ENCODE measurements at regions not wholly inside any gene's neighbourhood (a gene's known extent, or its start where the extent isn't known, plus 50 kb on each side); places are given as distances from the start of the nearest gene placed in this dataset.

DNA sequence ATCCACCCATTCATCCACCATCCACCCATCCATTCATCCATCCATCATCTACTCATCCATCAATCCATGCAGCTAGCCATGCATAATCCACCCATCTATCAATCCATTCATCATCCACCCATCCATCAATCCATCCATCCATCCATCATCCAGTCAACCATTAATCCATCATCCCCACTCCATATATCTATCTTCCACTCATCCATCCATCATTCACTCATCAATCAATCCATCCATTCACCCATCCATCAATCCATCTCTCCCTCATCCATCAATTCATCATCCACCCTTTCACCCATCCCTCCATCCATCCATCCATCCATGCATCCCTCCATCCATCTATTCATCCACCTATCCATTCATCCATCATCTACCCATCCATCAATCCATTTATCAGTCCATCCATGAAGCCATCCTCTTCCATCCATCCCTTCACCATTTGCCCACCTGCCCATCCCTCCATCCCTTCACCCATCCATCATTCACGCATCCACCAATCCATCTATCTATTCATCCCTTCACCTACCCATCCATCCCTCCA is 689.4 kb downstream of the BRD1 start:
- H3K9ac ChIP-seq (ENCODE audit: low read depth in 1 of 2, low read length in 2 of 2) = no peak overlapping the region
- H3K9me3 ChIP-seq (ENCODE audit: control insufficient read depth in 2 of 2, low read length in 2 of 2) = no peaks in the 10 kb centered on the region
- no peaks in the 10 kb centered on the region for H3K36me3 ChIP-seq (ENCODE audit: control insufficient read depth in 2 of 2, insufficient read depth in 2 of 2, low read length in 2 of 2)
- no peaks in the 10 kb centered on the region for H3K4me1 ChIP-seq (ENCODE audit: control insufficient read depth in 2 of 2, insufficient read depth in 2 of 2, low read length in 2 of 2)
- no peak overlapping the region for H3K27ac ChIP-seq (ENCODE audit: low read depth in 2 of 2, low read length in 2 of 2)
- H3K4me3 ChIP-seq (ENCODE audit: low read length in 2 of 2) = no peak overlapping the region
- peaks cover 2 to 5% of the 10 kb centered on the region in 2 donors for H3K27me3 ChIP-seq (ENCODE audit: control insufficient read depth in 2 of 2, insufficient read depth in 2 of 2, low read length in 2 of 2)

- H3K4me3 ChIP-seq (ENCODE audit: low read length in 2 of 2) = no peak overlapping the region
- H3K4me1 ChIP-seq (ENCODE audit: control insufficient read depth in 2 of 2, insufficient read depth in 2 of 2, low read length in 2 of 2) = no peaks in the 10 kb centered on the region
- no peaks in the 10 kb centered on the region for H3K9me3 ChIP-seq (ENCODE audit: control insufficient read depth in 2 of 2, low read length in 2 of 2)
- no peak overlapping the region for H3K27ac ChIP-seq (ENCODE audit: low read depth in 2 of 2, low read length in 2 of 2)
- H3K27me3 ChIP-seq (ENCODE audit: control insufficient read depth in 2 of 2, insufficient read depth in 2 of 2, low read length in 2 of 2) = peaks cover 5% of the 10 kb centered on the region in 2 donors
- H3K36me3 ChIP-seq (ENCODE audit: control insufficient read depth in 2 of 2, insufficient read depth in 2 of 2, low read length in 2 of 2) = no peaks in the 10 kb centered on the region
- H3K9ac ChIP-seq (ENCODE audit: low read depth in 1 of 2, low read length in 2 of 2) = no peak overlapping the region
These were observed 690.4 kb downstream of the BRD1 start for GRCh38 chr22:49137206-49137840.

- Histone ChIP-seq H3K4me3 (ENCODE audit: low read length in 2 of 2) (no peak overlapping the region), H3K36me3 (ENCODE audit: control insufficient read depth in 2 of 2, insufficient read depth in 2 of 2, low read length in 2 of 2) (no peaks in the 10 kb centered on the region), H3K9ac (ENCODE audit: low read depth in 1 of 2, low read length in 2 of 2) (no peak overlapping the region), H3K4me1 (ENCODE audit: control insufficient read depth in 2 of 2, insufficient read depth in 2 of 2, low read length in 2 of 2) (no peaks in the 10 kb centered on the region), H3K27me3 (ENCODE audit: control insufficient read depth in 2 of 2, insufficient read depth in 2 of 2, low read length in 2 of 2) (peaks cover 7% of the 10 kb centered on the region in 2 donors), H3K9me3 (ENCODE audit: control insufficient read depth in 2 of 2, low read length in 2 of 2) (no peaks in the 10 kb centered on the region), H3K27ac (ENCODE audit: low read depth in 2 of 2, low read length in 2 of 2) (no peak overlapping the region)
These were observed 690.9 kb downstream of the BRD1 start for GRCh38 chr22:49136816-49137180.

- Histone ChIP-seq H3K27ac (ENCODE audit: low read depth in 2 of 2, low read length in 2 of 2) (no peak overlapping the region), H3K4me1 (ENCODE audit: control insufficient read depth in 2 of 2, insufficient read depth in 2 of 2, low read length in 2 of 2) (no peaks in the 10 kb centered on the region), H3K27me3 (ENCODE audit: control insufficient read depth in 2 of 2, insufficient read depth in 2 of 2, low read length in 2 of 2) (peaks cover 7 to 8% of the 10 kb centered on the region in 2 donors)
These were observed 691.4 kb downstream of the BRD1 start for GRCh38 chr22:49136041-49136815.

DNA sequence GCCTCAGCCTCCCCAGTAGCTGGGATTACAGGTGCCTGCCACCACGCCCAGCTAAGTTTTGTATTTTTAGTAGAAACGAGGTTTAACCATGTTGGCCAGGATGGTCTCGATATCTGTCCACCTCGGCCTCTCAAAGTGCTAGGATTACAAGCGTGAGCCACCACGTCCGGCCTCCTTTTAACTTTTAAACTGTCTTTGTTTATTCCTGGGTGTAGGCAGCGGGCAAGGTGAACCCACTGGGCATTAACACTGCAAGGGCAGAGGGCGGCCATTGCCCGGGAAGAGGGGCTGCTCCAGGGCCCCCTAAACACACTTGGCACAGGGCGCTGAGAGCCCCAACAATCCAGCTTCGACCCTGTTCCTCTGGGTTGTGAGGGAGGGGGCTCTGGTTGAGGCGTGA is 693.6 kb downstream of the BRD1 start:
- Histone ChIP-seq H3K27me3 (ENCODE audit: control insufficient read depth in 2 of 2, insufficient read depth in 2 of 2, low read length in 2 of 2) (peaks cover 7 to 8% of the 10 kb centered on the region in 2 donors), H3K4me1 (ENCODE audit: control insufficient read depth in 2 of 2, insufficient read depth in 2 of 2, low read length in 2 of 2) (no peaks in the 10 kb centered on the region), H3K4me3 (ENCODE audit: low read length in 2 of 2) (no peak overlapping the region), H3K27ac (ENCODE audit: low read depth in 2 of 2, low read length in 2 of 2) (no peak overlapping the region), H3K36me3 (ENCODE audit: control insufficient read depth in 2 of 2, insufficient read depth in 2 of 2, low read length in 2 of 2) (no peaks in the 10 kb centered on the region), H3K9ac (ENCODE audit: low read depth in 1 of 2, low read length in 2 of 2) (no peak overlapping the region), H3K9me3 (ENCODE audit: control insufficient read depth in 2 of 2, low read length in 2 of 2) (no peaks in the 10 kb centered on the region)

More at GRCh38 chr22:49136041-49136815, 691.4 kb downstream of the BRD1 start:
- Histone ChIP-seq H3K9ac (ENCODE audit: low read depth in 1 of 2, low read length in 2 of 2) (no peak overlapping the region), H3K4me3 (ENCODE audit: low read length in 2 of 2) (no peak overlapping the region), H3K9me3 (ENCODE audit: control insufficient read depth in 2 of 2, low read length in 2 of 2) (no peaks in the 10 kb centered on the region), H3K36me3 (ENCODE audit: control insufficient read depth in 2 of 2, insufficient read depth in 2 of 2, low read length in 2 of 2) (no peaks in the 10 kb centered on the region)

- no peaks in the 10 kb centered on the region for H3K36me3 ChIP-seq (ENCODE audit: control insufficient read depth in 2 of 2, insufficient read depth in 2 of 2, low read length in 2 of 2)
- H3K27me3 ChIP-seq (ENCODE audit: control insufficient read depth in 2 of 2, insufficient read depth in 2 of 2, low read length in 2 of 2) = peaks cover 7 to 8% of the 10 kb centered on the region in 2 donors
- H3K27ac ChIP-seq (ENCODE audit: low read depth in 2 of 2, low read length in 2 of 2) = no peak overlapping the region
- H3K9me3 ChIP-seq (ENCODE audit: control insufficient read depth in 2 of 2, low read length in 2 of 2) = no peaks in the 10 kb centered on the region
- no peak overlapping the region for H3K9ac ChIP-seq (ENCODE audit: low read depth in 1 of 2, low read length in 2 of 2)
- no peaks in the 10 kb centered on the region for H3K4me1 ChIP-seq (ENCODE audit: control insufficient read depth in 2 of 2, insufficient read depth in 2 of 2, low read length in 2 of 2)
- H3K4me3 ChIP-seq (ENCODE audit: low read length in 2 of 2) = no peak overlapping the region
These were observed 694.1 kb downstream of the BRD1 start for GRCh38 chr22:49133541-49133940.

GRCh38 chr22:49132009-49132408 is 695.7 kb downstream of the BRD1 start:
- Histone ChIP-seq H3K4me3 (ENCODE audit: low read length in 2 of 2) (no peak overlapping the region), H3K4me1 (ENCODE audit: control insufficient read depth in 2 of 2, insufficient read depth in 2 of 2, low read length in 2 of 2) (no peaks in the 10 kb centered on the region), H3K9ac (ENCODE audit: low read depth in 1 of 2, low read length in 2 of 2) (no peak overlapping the region), H3K27me3 (ENCODE audit: control insufficient read depth in 2 of 2, insufficient read depth in 2 of 2, low read length in 2 of 2) (peaks cover 7 to 8% of the 10 kb centered on the region in 2 donors), H3K9me3 (ENCODE audit: control insufficient read depth in 2 of 2, low read length in 2 of 2) (no peaks in the 10 kb centered on the region), H3K27ac (ENCODE audit: low read depth in 2 of 2, low read length in 2 of 2) (no peak overlapping the region), H3K36me3 (ENCODE audit: control insufficient read depth in 2 of 2, insufficient read depth in 2 of 2, low read length in 2 of 2) (no peaks in the 10 kb centered on the region)

GRCh38 chr22:49129736-49130135 is 697.9 kb downstream of the BRD1 start:
- Histone ChIP-seq H3K36me3 (ENCODE audit: control insufficient read depth in 2 of 2, insufficient read depth in 2 of 2, low read length in 2 of 2) (no peaks in the 10 kb centered on the region), H3K9ac (ENCODE audit: low read depth in 1 of 2, low read length in 2 of 2) (no peak overlapping the region), H3K27ac (ENCODE audit: low read depth in 2 of 2, low read length in 2 of 2) (no peak overlapping the region), H3K4me3 (ENCODE audit: low read length in 2 of 2) (no peak overlapping the region), H3K9me3 (ENCODE audit: control insufficient read depth in 2 of 2, low read length in 2 of 2) (no peaks in the 10 kb centered on the region), H3K4me1 (ENCODE audit: control insufficient read depth in 2 of 2, insufficient read depth in 2 of 2, low read length in 2 of 2) (no peaks in the 10 kb centered on the region), H3K27me3 (ENCODE audit: control insufficient read depth in 2 of 2, insufficient read depth in 2 of 2, low read length in 2 of 2) (peaks cover 3 to 7% of the 10 kb centered on the region in 2 donors)

GRCh38 chr22:49128874-49129273 is 698.8 kb downstream of the BRD1 start:
- H3K9ac ChIP-seq (ENCODE audit: low read depth in 1 of 2, low read length in 2 of 2) = no peak overlapping the region
- H3K4me3 ChIP-seq (ENCODE audit: low read length in 2 of 2) = no peak overlapping the region
- no peaks in the 10 kb centered on the region for H3K36me3 ChIP-seq (ENCODE audit: control insufficient read depth in 2 of 2, insufficient read depth in 2 of 2, low read length in 2 of 2)
- no peaks in the 10 kb centered on the region for H3K9me3 ChIP-seq (ENCODE audit: control insufficient read depth in 2 of 2, low read length in 2 of 2)
- peaks cover 3 to 7% of the 10 kb centered on the region in 2 donors for H3K27me3 ChIP-seq (ENCODE audit: control insufficient read depth in 2 of 2, insufficient read depth in 2 of 2, low read length in 2 of 2)
- H3K27ac ChIP-seq (ENCODE audit: low read depth in 2 of 2, low read length in 2 of 2) = no peak overlapping the region
- no peaks in the 10 kb centered on the region for H3K4me1 ChIP-seq (ENCODE audit: control insufficient read depth in 2 of 2, insufficient read depth in 2 of 2, low read length in 2 of 2)

DNA sequence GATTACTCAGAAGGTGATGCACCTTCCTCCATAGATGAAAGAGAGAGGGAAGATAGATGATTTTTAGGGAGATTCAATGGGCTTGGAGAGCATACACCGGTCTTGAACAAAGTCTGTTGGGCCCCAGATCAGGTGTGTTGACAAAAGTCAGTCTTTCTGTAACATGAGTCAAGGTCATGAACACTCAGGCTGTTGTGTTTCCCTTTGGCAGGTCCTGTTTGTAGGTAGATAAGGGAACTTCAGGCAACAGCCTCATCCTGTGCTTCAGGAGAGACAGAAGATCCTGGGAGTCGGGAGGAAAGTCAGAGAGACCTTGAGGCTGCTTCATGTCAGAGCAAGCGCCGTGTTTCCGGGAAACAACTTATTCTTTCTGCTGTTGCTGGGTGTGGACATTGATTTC is 703.1 kb downstream of the BRD1 start:
- Histone ChIP-seq H3K4me3 (ENCODE audit: low read length in 2 of 2) (no peak overlapping the region), H3K27ac (ENCODE audit: low read depth in 2 of 2, low read length in 2 of 2) (no peak overlapping the region), H3K9me3 (ENCODE audit: control insufficient read depth in 2 of 2, low read length in 2 of 2) (no peaks in the 10 kb centered on the region), H3K27me3 (ENCODE audit: control insufficient read depth in 2 of 2, insufficient read depth in 2 of 2, low read length in 2 of 2) (no peaks in the 10 kb centered on the region), H3K4me1 (ENCODE audit: control insufficient read depth in 2 of 2, insufficient read depth in 2 of 2, low read length in 2 of 2) (no peaks in the 10 kb centered on the region), H3K36me3 (ENCODE audit: control insufficient read depth in 2 of 2, insufficient read depth in 2 of 2, low read length in 2 of 2) (no peaks in the 10 kb centered on the region), H3K9ac (ENCODE audit: low read depth in 1 of 2, low read length in 2 of 2) (no peak overlapping the region)
